H1 (cell line): ENCODE measurements at regions not wholly inside any gene's neighbourhood (a gene's known extent, or its start where the extent isn't known, plus 50 kb on each side); places are given as distances from the start of the nearest gene placed in this dataset.

Source experiments
- JUN ChIP-seq: IDR thresholded peaks from 2 replicates; pipeline ENCODE4 v1.6.1; 2011; ENCODE audit warnings: low read depth, mild to moderate bottlenecking, improper control_type of control experiment, low read length
- JUND ChIP-seq: IDR thresholded peaks from 2 replicates; pipeline ENCODE4 v1.6.1; 2011; ENCODE audit warnings: mild to moderate bottlenecking, improper control_type of control experiment, low read length

DNA sequence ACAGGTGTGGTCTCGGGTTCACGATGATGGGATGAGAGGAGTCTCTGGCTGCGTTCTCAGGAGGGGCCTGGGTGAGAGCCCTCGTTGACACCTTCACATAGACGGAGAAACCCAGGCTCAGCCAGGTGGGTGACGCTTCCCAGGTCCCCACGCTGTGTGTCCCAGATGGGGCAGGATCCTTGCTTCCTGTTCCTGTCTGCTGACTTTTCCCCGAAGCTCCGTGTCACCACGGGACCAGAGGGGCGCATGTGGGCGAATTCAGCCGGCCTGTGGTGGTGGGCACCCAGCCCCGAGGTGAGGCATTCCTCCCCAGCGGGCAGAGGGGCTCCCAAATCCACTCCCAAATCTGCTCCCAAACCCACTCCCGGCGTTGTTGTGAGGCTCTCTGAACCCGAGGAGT lies 732.8 kb downstream of the BRD1 start (continued):
- TF ChIP-seq JUN = no peak
- no peak for TF ChIP-seq JUND
